ENCODE measurements at regions not wholly inside any gene's neighbourhood (a gene's known extent, or its start where the extent isn't known, plus 50 kb on each side); places are given as distances from the start of the nearest gene placed in this dataset.

DNA sequence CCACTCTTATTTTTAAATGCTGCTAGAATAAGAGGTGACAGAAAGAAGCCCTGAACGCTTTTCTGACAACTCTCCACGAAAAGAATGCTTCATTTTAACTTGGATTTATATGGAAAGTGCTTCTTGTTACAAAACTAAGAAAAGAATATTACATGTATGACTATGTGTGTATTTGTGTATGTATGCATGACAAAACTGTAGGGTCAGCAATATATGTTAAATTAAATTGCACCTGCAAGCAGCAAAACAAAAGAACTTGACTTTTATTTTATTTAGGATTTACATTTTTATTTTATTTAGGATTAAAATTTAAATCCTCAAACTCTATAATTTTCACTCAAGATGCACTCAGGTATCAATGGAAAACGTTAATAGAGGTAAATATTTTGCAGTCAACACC, 187.1 kb downstream of the NR4A2 start:
- DNase-seq = no peak
- no peaks in the 10 kb centered on the region for H3K4me1 ChIP-seq
- H3K9me3 ChIP-seq (replicated peaks) = no peaks in the 10 kb centered on the region
- H3K36me3 ChIP-seq = no peaks in the 10 kb centered on the region
- no peaks in the 10 kb centered on the region for H3K27me3 ChIP-seq
- H3K4me3 ChIP-seq = no peak overlapping the region
- no peak overlapping the region for H3K27ac ChIP-seq

DNA sequence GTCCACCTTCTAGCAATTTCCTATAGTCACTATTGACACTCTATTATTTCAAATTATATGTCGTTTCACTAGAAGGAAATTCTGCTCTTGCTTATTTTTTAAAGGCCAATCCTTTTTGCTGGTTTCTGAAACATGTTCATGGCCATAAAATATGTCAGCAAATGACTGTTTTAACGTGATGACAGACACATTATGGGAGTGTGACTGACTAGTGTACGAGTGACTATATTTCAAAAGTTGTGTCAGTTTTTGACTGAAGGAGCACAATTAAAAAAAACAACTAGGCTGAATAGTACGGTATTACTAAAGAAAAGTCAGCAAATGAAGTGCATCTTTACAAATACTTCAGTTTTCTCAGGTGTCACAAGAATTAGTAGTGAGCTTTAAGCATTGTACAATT, 196.0 kb downstream of the NR4A2 start:
- no peak for DNase-seq
- H3K27me3 ChIP-seq = no peaks in the 10 kb centered on the region
- no peaks in the 10 kb centered on the region for H3K4me1 ChIP-seq
- no peaks in the 10 kb centered on the region for H3K9me3 ChIP-seq (replicated peaks)
- no peak overlapping the region for H3K27ac ChIP-seq
- no peak overlapping the region for H3K4me3 ChIP-seq
- no peaks in the 10 kb centered on the region for H3K36me3 ChIP-seq

GRCh38 chr2:156134887-156135286, 197.6 kb downstream of the NR4A2 start:
- Histone ChIP-seq H3K4me1 (no peaks in the 10 kb centered on the region), H3K27me3 (no peaks in the 10 kb centered on the region), H3K9me3 (replicated peaks) (no peaks in the 10 kb centered on the region), H3K36me3 (no peaks in the 10 kb centered on the region), H3K27ac (no peak overlapping the region), H3K4me3 (no peak overlapping the region)
- DNase-seq = no peak

DNA sequence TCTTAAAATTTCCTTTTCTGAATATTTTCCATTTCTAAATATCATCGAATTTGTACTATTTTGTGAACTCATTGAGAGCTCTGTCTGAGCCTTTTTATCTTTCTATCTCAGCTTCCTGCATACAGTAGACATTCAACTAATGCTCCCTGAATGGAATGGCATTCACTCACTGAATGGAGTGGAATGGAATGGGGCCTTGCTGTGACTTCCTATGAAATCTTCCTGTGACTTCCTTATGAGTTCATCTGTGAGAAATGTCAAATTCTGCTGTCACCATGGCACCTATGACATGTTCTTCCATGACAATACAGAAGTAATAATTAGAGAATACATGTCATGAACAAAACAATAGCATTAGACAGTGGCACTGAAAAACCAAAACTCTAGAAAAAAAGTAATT, 199.6 kb downstream of the NR4A2 start:
- H3K4me3 ChIP-seq = no peak overlapping the region
- H3K9me3 ChIP-seq (replicated peaks) = no peaks in the 10 kb centered on the region
- no peaks in the 10 kb centered on the region for H3K4me1 ChIP-seq
- H3K36me3 ChIP-seq = no peaks in the 10 kb centered on the region
- no peak overlapping the region for H3K27ac ChIP-seq
- no peak for DNase-seq
- no peaks in the 10 kb centered on the region for H3K27me3 ChIP-seq

DNA sequence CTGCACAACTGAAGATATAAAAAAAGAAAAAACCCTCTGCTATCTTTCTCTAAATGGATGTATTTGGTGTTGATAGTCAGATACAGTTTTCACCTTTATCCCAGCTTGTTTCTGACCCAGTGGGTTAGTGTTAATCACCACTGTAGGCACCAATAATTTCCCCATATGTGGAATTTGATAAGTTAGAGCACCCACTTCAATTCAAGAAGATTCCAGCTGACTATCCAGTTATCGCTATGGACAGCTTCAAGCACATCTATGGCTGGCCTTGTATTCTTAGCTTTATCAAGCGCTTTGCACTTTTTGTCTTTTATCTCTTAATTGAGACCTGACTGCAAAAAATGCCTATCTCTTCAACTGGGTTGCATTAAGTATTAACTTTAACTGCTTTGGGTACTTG, 200.4 kb downstream of the NR4A2 start:
- DNase-seq = no peak
- no peak overlapping the region for H3K4me3 ChIP-seq
- no peaks in the 10 kb centered on the region for H3K9me3 ChIP-seq (replicated peaks)
- no peaks in the 10 kb centered on the region for H3K36me3 ChIP-seq
- H3K4me1 ChIP-seq = no peaks in the 10 kb centered on the region
- no peaks in the 10 kb centered on the region for H3K27me3 ChIP-seq
- H3K27ac ChIP-seq = no peak overlapping the region

- no peak overlapping the region for H3K4me3 ChIP-seq
- H3K36me3 ChIP-seq = no peaks in the 10 kb centered on the region
- no peaks in the 10 kb centered on the region for H3K4me1 ChIP-seq
- DNase-seq = peak in 1 of 2 experiments; percentile 10
- H3K27me3 ChIP-seq = no peaks in the 10 kb centered on the region
- H3K9me3 ChIP-seq (replicated peaks) = no peaks in the 10 kb centered on the region
- H3K27ac ChIP-seq = no peak overlapping the region
Measured at GRCh38 chr2:156129227-156129626, 203.3 kb downstream of the NR4A2 start.

GRCh38 chr2:156125018-156125417, 207.5 kb downstream of the NR4A2 start:
- Histone ChIP-seq H3K4me1 (no peaks in the 10 kb centered on the region), H3K27ac (no peak overlapping the region), H3K4me3 (no peak overlapping the region), H3K27me3 (no peaks in the 10 kb centered on the region), H3K36me3 (no peaks in the 10 kb centered on the region), H3K9me3 (replicated peaks) (no peaks in the 10 kb centered on the region)
- DNase-seq = peak in 1 of 2 experiments; percentile 13

DNA sequence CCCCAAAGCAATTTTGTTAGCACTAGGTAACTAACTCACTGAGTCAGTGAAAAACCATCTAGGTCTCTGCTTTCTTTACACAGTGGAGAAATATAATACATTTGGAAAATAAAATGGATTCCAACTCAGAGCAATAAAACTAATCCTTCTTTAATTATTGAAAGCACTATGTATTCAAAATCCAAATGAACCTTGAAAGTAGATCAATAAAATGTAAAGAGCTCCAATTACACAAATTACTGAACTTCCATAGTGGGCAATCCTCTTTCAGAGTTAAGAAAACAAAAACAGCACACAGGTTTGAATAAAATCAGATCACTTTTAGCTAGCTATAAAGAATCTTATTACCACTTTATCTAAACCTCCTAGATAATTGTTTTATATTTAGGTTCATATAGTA, 208.1 kb downstream of the NR4A2 start:
- no peaks in the 10 kb centered on the region for H3K27me3 ChIP-seq
- no peaks in the 10 kb centered on the region for H3K36me3 ChIP-seq
- DNase-seq = no peak
- H3K9me3 ChIP-seq (replicated peaks) = no peaks in the 10 kb centered on the region
- no peaks in the 10 kb centered on the region for H3K4me1 ChIP-seq
- no peak overlapping the region for H3K27ac ChIP-seq
- no peak overlapping the region for H3K4me3 ChIP-seq

GRCh38 chr2:156118753-156119416, 213.6 kb downstream of the NR4A2 start:
- DNase-seq = no peak
- Histone ChIP-seq H3K27ac (no peak overlapping the region), H3K27me3 (no peaks in the 10 kb centered on the region), H3K36me3 (no peaks in the 10 kb centered on the region), H3K4me3 (no peak overlapping the region), H3K4me1 (no peaks in the 10 kb centered on the region), H3K9me3 (replicated peaks) (no peaks in the 10 kb centered on the region)

DNA sequence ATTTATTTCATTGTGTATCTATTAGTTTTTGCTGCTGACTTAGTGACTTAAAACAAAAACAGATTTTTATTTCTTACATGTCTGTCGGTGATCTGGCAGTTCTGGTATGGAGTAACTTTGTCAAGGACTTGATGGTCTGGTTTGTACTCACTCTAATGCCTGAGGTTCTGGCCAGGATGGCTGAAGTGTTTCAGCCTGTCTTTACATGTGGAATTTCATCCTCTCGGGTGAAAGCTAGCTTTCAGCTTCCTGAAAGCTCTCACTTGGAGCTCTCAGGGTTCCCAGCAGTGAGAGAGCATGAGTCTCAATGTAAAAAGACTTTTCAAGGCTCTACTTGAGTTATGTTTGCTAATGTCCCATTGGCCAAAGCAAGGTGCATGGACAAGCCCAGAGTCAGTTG, 216.4 kb downstream of the NR4A2 start:
- DNase-seq = no peak
- no peaks in the 10 kb centered on the region for H3K4me1 ChIP-seq
- H3K4me3 ChIP-seq = no peak overlapping the region
- no peaks in the 10 kb centered on the region for H3K27me3 ChIP-seq
- no peaks in the 10 kb centered on the region for H3K36me3 ChIP-seq
- no peaks in the 10 kb centered on the region for H3K9me3 ChIP-seq (replicated peaks)
- H3K27ac ChIP-seq = no peak overlapping the region

GRCh38 chr2:156115338-156115737, 217.2 kb downstream of the NR4A2 start:
- no peaks in the 10 kb centered on the region for H3K9me3 ChIP-seq (replicated peaks)
- H3K36me3 ChIP-seq = no peaks in the 10 kb centered on the region
- H3K27ac ChIP-seq = no peak overlapping the region
- H3K4me3 ChIP-seq = no peak overlapping the region
- DNase-seq = no peak
- H3K27me3 ChIP-seq = no peaks in the 10 kb centered on the region
- no peaks in the 10 kb centered on the region for H3K4me1 ChIP-seq

GRCh38 chr2:156112323-156112722, 220.2 kb downstream of the NR4A2 start:
- H3K4me1 ChIP-seq = no peaks in the 10 kb centered on the region
- no peaks in the 10 kb centered on the region for H3K27me3 ChIP-seq
- H3K9me3 ChIP-seq (replicated peaks) = no peaks in the 10 kb centered on the region
- no peaks in the 10 kb centered on the region for H3K36me3 ChIP-seq
- H3K27ac ChIP-seq = no peak overlapping the region
- DNase-seq = no peak
- H3K4me3 ChIP-seq = no peak overlapping the region

- Histone ChIP-seq H3K4me1 (no peaks in the 10 kb centered on the region), H3K9me3 (replicated peaks) (no peaks in the 10 kb centered on the region), H3K27ac (no peak overlapping the region), H3K36me3 (no peaks in the 10 kb centered on the region), H3K27me3 (no peaks in the 10 kb centered on the region), H3K4me3 (no peak overlapping the region)
- peak in 1 of 2 experiments; percentile 13 for DNase-seq
Measured at GRCh38 chr2:156110890-156111289, 221.6 kb downstream of the NR4A2 start.

- Histone ChIP-seq H3K27ac (no peak overlapping the region), H3K4me1 (no peaks in the 10 kb centered on the region), H3K36me3 (no peaks in the 10 kb centered on the region), H3K27me3 (no peaks in the 10 kb centered on the region), H3K4me3 (no peak overlapping the region), H3K9me3 (replicated peaks) (no peaks in the 10 kb centered on the region)
- DNase-seq = no peak
Measured at GRCh38 chr2:156099382-156099781, 233.1 kb downstream of the NR4A2 start.

GRCh38 chr2:156098506-156098905, 234.0 kb downstream of the NR4A2 start:
- DNase-seq = no peak
- H3K27me3 ChIP-seq = no peaks in the 10 kb centered on the region
- no peak overlapping the region for H3K27ac ChIP-seq
- no peaks in the 10 kb centered on the region for H3K36me3 ChIP-seq
- H3K4me3 ChIP-seq = no peak overlapping the region
- H3K4me1 ChIP-seq = no peaks in the 10 kb centered on the region
- H3K9me3 ChIP-seq (replicated peaks) = no peaks in the 10 kb centered on the region

GRCh38 chr2:156088587-156088986, 243.9 kb downstream of the NR4A2 start:
- Histone ChIP-seq H3K4me1 (peaks cover 8% of the 10 kb centered on the region; the same call in 1 of the 2 replicates), H3K27ac (no peak overlapping the region), H3K36me3 (no peaks in the 10 kb centered on the region), H3K4me3 (no peak overlapping the region), H3K9me3 (replicated peaks) (no peaks in the 10 kb centered on the region), H3K27me3 (no peaks in the 10 kb centered on the region)
- no peak for DNase-seq

Measured in SJCRH30 (cell line).